ENCODE measurements at regions not wholly inside any gene's neighbourhood (a gene's known extent, or its start where the extent isn't known, plus 50 kb on each side); places are given as distances from the start of the nearest gene placed in this dataset.

DNA sequence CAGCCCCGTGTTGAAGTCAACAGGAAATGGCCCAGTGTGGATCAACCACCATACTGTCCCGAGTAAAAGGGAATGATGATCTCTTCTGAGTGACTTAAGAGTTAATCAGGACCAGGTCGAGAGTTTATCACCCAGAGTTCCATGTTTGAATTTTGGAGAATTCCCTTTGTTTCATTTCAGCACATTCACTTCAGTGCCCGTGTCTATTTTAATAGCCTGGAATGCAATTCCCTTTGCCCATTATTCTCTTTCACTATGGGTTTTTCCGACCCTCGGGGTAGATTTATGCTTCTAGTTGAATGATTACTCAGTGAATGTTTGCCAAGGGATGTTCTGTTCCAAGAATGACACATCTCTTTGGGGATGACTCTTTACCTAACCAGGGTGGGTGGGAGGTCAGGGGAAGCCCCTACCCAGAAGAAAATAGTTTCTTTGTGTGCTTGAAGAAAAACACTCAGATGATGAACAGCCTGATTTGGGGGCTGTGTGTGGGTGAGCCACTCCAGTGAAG, 594.9 kb downstream of the INHBA start (continued):
- peak; percentile 63 for TF ChIP-seq RUNX3 (IDR thresholded peaks at IDR 0.05; ENCODE audit: low read length)
- TF ChIP-seq, protein P1, sequence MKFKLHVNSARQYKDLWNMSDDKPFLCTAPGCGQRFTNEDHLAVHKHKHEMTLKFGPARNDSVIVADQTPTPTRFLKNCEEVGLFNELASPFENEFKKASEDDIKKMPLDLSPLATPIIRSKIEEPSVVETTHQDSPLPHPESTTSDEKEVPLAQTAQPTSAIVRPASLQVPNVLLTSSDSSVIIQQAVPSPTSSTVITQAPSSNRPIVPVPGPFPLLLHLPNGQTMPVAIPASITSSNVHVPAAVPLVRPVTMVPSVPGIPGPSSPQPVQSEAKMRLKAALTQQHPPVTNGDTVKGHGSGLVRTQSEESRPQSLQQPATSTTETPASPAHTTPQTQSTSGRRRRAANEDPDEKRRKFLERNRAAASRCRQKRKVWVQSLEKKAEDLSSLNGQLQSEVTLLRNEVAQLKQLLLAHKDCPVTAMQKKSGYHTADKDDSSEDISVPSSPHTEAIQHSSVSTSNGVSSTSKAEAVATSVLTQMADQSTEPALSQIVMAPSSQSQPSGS (IDR thresholded peaks at IDR 0.05; ENCODE audit: low read length), result peak; percentile 53; the same call in 1 of the 2 replicates

DNA sequence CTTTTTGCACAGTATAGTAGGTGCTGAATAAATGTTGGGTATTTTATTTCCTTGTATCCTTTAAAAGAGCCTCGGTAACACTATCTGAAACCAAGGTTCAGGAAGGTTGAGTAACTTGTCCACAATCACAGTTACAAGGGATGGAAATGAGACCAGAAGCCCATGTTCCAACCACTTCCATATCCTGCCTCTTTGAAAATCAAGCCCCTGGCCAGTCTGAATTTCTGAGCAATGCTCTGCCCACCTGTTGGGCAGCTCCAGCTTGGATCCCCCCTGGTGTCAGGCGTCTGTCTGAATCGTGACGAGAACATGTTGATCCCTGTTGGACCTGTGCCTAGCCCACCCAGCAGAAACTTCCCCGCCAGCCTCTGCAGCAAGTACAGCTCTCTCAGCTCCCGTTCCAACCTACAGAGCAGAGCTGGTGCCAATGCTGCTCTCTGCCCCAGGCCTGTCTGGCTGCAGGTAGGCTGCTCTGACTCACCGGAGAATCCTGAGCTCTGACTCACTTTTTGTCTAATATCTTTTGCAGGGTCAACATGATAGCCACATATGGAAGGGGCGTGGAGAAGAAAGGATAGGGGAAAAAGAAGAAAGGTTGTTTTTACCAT, 595.5 kb downstream of the INHBA start:
- FAIRE-seq (peak; percentile 56), DNase-seq (ENCODE audit: low read depth, low spot score) (no peak), ATAC-seq (peak; percentile 71)
- ChIA-PET CTCF (no interaction called here), RAD21 (ENCODE audit: unreplicated experiment) (interaction anchor here (1.6 to 2.0 kb wide), 2 partner anchors 10 to 94 kb away, joined by 3 to 5 read pairs; no protein-coding TSS in a partner anchor), POLR2A (no interaction called here), SMC1A (ENCODE audit: uncharacterized antibody, unreplicated experiment) (interaction anchor here (0.9 to 3.4 kb wide), 3 partner anchors 9 to 827 kb away, joined by 3 to 18 read pairs (median 3); no protein-coding TSS in a partner anchor)
- H3K79me2 ChIP-seq (ENCODE audit: control insufficient read depth, insufficient read depth, low read length), result no peaks in the 10 kb centered on the region
- in situ Hi-C loops (cut with MboI) (no loop called here), intact Hi-C loops (cut with micrococcal nuclease; ENCODE audit: unreplicated experiment) (loop anchor here (1.0 to 10.0 kb wide), 2 partner anchors 98 to 777 kb away; no protein-coding TSS in a partner anchor)
- no peak overlapping the region for H2AFZ ChIP-seq (ENCODE audit: control insufficient read depth, low read depth, low read length)
- H3K9ac ChIP-seq (ENCODE audit: control insufficient read depth, insufficient read depth, low read length), result no peak overlapping the region
- no peaks in the 10 kb centered on the region for H3K9me3 ChIP-seq (replicated peaks; ENCODE audit: control insufficient read depth, insufficient read depth, low read length)
- 21% methylated on average over 8 of the region's 8 CpGs for WGBS (ENCODE audit: insufficient coverage, insufficient replicate concordance, low lambda C conversion rate, missing lambda C conversion rate)
- no TSS peak for BruUV-seq (replicated peaks)
- no peak overlapping the region for H3K27ac ChIP-seq (ENCODE audit: control insufficient read depth, insufficient read depth)
- H3K4me3 ChIP-seq, result no peak overlapping the region
- no peaks in the 10 kb centered on the region for H3K36me3 ChIP-seq (ENCODE audit: control insufficient read depth in 2 of 2, insufficient read depth in 2 of 2, low read length in 1 of 2)
- H4K20me1 ChIP-seq (ENCODE audit: control insufficient read depth, insufficient read depth), result no peaks in the 10 kb centered on the region
- no peaks in the 10 kb centered on the region for H3K27me3 ChIP-seq (replicated peaks in 1 of 2; ENCODE audit: control insufficient read depth in 2 of 2, insufficient read depth in 2 of 2, low read length in 1 of 2)
- no peak overlapping the region for H3K4me2 ChIP-seq (ENCODE audit: control insufficient read depth, insufficient read depth)
- no peaks in the 10 kb centered on the region for H3K4me1 ChIP-seq (ENCODE audit: control insufficient read depth, insufficient read depth, low read length)
- TF ChIP-seq SUPT20H (IDR thresholded peaks at IDR 0.05; ENCODE audit: borderline replicate concordance, control insufficient read depth, low read depth, low read length), result no peak
- TF ChIP-seq SMC3 (IDR thresholded peaks at IDR 0.05; ENCODE audit: borderline replicate concordance, low read length), result no peak
- TF ChIP-seq, protein P2, sequence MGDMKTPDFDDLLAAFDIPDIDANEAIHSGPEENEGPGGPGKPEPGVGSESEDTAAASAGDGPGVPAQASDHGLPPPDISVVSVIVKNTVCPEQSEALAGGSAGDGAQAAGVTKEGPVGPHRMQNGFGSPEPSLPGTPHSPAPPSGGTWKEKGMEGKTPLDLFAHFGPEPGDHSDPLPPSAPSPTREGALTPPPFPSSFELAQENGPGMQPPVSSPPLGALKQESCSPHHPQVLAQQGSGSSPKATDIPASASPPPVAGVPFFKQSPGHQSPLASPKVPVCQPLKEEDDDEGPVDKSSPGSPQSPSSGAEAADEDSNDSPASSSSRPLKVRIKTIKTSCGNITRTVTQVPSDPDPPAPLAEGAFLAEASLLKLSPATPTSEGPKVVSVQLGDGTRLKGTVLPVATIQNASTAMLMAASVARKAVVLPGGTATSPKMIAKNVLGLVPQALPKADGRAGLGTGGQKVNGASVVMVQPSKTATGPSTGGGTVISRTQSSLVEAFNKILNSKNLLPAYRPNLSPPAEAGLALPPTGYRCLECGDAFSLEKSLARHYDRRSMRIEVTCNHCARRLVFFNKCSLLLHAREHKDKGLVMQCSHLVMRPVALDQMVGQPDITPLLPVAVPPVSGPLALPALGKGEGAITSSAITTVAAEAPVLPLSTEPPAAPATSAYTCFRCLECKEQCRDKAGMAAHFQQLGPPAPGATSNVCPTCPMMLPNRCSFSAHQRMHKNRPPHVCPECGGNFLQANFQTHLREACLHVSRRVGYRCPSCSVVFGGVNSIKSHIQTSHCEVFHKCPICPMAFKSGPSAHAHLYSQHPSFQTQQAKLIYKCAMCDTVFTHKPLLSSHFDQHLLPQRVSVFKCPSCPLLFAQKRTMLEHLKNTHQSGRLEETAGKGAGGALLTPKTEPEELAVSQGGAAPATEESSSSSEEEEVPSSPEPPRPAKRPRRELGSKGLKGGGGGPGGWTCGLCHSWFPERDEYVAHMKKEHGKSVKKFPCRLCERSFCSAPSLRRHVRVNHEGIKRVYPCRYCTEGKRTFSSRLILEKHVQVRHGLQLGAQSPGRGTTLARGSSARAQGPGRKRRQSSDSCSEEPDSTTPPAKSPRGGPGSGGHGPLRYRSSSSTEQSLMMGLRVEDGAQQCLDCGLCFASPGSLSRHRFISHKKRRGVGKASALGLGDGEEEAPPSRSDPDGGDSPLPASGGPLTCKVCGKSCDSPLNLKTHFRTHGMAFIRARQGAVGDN (IDR thresholded peaks at IDR 0.05), result no peak
- TF ChIP-seq, protein P3, sequence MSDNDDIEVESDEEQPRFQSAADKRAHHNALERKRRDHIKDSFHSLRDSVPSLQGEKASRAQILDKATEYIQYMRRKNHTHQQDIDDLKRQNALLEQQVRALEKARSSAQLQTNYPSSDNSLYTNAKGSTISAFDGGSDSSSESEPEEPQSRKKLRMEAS (IDR thresholded peaks at IDR 0.05; ENCODE audit: low read depth, low read length), result no peak
- TF ChIP-seq, protein P4, sequence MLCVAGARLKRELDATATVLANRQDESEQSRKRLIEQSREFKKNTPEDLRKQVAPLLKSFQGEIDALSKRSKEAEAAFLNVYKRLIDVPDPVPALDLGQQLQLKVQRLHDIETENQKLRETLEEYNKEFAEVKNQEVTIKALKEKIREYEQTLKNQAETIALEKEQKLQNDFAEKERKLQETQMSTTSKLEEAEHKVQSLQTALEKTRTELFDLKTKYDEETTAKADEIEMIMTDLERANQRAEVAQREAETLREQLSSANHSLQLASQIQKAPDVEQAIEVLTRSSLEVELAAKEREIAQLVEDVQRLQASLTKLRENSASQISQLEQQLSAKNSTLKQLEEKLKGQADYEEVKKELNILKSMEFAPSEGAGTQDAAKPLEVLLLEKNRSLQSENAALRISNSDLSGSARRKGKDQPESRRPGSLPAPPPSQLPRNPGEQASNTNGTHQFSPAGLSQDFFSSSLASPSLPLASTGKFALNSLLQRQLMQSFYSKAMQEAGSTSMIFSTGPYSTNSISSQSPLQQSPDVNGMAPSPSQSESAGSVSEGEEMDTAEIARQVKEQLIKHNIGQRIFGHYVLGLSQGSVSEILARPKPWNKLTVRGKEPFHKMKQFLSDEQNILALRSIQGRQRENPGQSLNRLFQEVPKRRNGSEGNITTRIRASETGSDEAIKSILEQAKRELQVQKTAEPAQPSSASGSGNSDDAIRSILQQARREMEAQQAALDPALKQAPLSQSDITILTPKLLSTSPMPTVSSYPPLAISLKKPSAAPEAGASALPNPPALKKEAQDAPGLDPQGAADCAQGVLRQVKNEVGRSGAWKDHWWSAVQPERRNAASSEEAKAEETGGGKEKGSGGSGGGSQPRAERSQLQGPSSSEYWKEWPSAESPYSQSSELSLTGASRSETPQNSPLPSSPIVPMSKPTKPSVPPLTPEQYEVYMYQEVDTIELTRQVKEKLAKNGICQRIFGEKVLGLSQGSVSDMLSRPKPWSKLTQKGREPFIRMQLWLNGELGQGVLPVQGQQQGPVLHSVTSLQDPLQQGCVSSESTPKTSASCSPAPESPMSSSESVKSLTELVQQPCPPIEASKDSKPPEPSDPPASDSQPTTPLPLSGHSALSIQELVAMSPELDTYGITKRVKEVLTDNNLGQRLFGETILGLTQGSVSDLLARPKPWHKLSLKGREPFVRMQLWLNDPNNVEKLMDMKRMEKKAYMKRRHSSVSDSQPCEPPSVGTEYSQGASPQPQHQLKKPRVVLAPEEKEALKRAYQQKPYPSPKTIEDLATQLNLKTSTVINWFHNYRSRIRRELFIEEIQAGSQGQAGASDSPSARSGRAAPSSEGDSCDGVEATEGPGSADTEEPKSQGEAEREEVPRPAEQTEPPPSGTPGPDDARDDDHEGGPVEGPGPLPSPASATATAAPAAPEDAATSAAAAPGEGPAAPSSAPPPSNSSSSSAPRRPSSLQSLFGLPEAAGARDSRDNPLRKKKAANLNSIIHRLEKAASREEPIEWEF (IDR thresholded peaks at IDR 0.05; ENCODE audit: insufficient replicate concordance, low read depth, low read length), result no peak
- no peak for TF ChIP-seq SMARCA5 (IDR thresholded peaks at IDR 0.05)
- TF ChIP-seq RB1 (IDR thresholded peaks at IDR 0.05; ENCODE audit: borderline replicate concordance), result no peak

Measured in GM12878 (cell line).